Left ventricle myocardium inferior (tissue), 1 donor: ENCODE measurements at regions not wholly inside any gene's neighbourhood (a gene's known extent, or its start where the extent isn't known, plus 50 kb on each side); places are given as distances from the start of the nearest gene placed in this dataset.
"Not testable (repeated sequence)": the region's sequence is repeated elsewhere in the genome, so short reads cannot be mapped to it uniquely, and the experiment has no call there.

Experiments
- DNase-seq: peaks from one replicate; pipeline ENCODE4 v3.0.0-alpha.2; 2020
- H3K27ac ChIP-seq: fragments of 200-600 bp; replicated peaks from 2 replicates; pipeline ENCODE4 v1.8.0; 2021
- H3K27me3 ChIP-seq: fragments of 200-600 bp; 2 replicates; pipeline ENCODE4 v1.8.0; 2021; ENCODE audit warnings: low read depth
- H3K36me3 ChIP-seq: fragments of 200-600 bp; 2 replicates; pipeline ENCODE4 v1.8.0; 2021
- H3K4me1 ChIP-seq: fragments of 200-600 bp; 2 replicates; pipeline ENCODE4 v1.8.0; 2021
- H3K4me3 ChIP-seq: fragments of 200-600 bp; 2 replicates; pipeline ENCODE4 v1.8.0; 2021; ENCODE audit warnings: mild to moderate bottlenecking, moderate library complexity
- H3K9me3 ChIP-seq: fragments of 200-600 bp; replicated peaks from 2 replicates; pipeline ENCODE4 v1.8.0; 2021
- intact Hi-C: fragments of 100-400 bp; cut with micrococcal nuclease; formaldehyde crosslinking; loops from one replicate; pipeline ENCODE4 v1.11.0; 2022
- TF ChIP-seq, protein P1 (sequence below): fragments of 200-600 bp; IDR thresholded peaks from 2 replicates; pipeline ENCODE4 v1.8.0; 2021; ENCODE audit warnings: antibody characterized with exemption, mild to moderate bottlenecking, borderline replicate concordance
- donor health status: DM: no; HTN: yes; CAD: no; lungs with severe emphysema.

DNA sequence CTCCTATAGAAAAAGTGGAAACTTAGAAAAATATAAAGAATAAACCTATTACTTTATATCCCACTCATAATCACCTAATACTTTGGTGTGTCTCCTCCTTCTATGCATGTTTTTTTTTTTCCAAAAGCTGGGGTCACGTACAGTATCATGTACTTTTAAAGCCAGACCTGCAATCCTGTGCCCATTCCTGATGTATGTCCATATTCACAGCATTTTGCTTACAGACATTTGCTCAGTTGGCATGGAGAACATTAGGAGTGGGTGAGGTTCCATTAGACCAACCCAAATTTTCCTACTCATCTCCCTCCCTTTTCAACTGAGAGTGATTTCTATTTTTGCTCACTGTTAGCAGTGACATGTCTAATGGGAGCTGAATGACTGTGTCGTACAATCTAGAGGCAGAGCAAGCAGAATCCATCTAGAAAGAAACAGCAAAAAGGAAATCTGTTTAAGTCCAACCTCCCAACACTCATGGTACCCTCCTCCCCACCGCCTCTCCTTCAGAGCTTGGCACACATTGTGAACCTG lies 195.6 kb upstream of the KLF3 start:
- TF ChIP-seq, protein P1, sequence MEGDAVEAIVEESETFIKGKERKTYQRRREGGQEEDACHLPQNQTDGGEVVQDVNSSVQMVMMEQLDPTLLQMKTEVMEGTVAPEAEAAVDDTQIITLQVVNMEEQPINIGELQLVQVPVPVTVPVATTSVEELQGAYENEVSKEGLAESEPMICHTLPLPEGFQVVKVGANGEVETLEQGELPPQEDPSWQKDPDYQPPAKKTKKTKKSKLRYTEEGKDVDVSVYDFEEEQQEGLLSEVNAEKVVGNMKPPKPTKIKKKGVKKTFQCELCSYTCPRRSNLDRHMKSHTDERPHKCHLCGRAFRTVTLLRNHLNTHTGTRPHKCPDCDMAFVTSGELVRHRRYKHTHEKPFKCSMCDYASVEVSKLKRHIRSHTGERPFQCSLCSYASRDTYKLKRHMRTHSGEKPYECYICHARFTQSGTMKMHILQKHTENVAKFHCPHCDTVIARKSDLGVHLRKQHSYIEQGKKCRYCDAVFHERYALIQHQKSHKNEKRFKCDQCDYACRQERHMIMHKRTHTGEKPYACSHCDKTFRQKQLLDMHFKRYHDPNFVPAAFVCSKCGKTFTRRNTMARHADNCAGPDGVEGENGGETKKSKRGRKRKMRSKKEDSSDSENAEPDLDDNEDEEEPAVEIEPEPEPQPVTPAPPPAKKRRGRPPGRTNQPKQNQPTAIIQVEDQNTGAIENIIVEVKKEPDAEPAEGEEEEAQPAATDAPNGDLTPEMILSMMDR: no peak
- intact Hi-C loops: no loop called here
- H3K27ac ChIP-seq: no peak overlapping the region

GRCh38 chr4:38469410-38469809 lies 194.6 kb upstream of the KLF3 start:
- no peak for DNase-seq
- H3K27ac ChIP-seq: no peak overlapping the region
- H3K36me3 ChIP-seq: no peaks in the 10 kb centered on the region
- no peaks in the 10 kb centered on the region for H3K27me3 ChIP-seq
- no peak overlapping the region for H3K4me3 ChIP-seq
- H3K9me3 ChIP-seq: peaks cover 8% of the 10 kb centered on the region
- TF ChIP-seq, protein P1: no peak
- intact Hi-C loops: no loop called here
- H3K4me1 ChIP-seq: no peaks in the 10 kb centered on the region

More for the DNA sequence above, 195.6 kb upstream of the KLF3 start:
- H3K4me3 ChIP-seq: no peak overlapping the region
- no peaks in the 10 kb centered on the region for H3K4me1 ChIP-seq
- no peaks in the 10 kb centered on the region for H3K36me3 ChIP-seq
- DNase-seq: no peak
- peaks cover 8% of the 10 kb centered on the region for H3K9me3 ChIP-seq
- no peaks in the 10 kb centered on the region for H3K27me3 ChIP-seq

- TF ChIP-seq, protein P1: no peak
- Histone ChIP-seq H3K4me1 (no peaks in the 10 kb centered on the region), H3K4me3 (no peak overlapping the region), H3K27me3 (no peaks in the 10 kb centered on the region), H3K36me3 (no peaks in the 10 kb centered on the region), H3K9me3 (peaks cover 8% of the 10 kb centered on the region), H3K27ac (no peak overlapping the region)
- intact Hi-C loops: no loop called here
- DNase-seq: no peak
Measured at GRCh38 chr4:38470735-38471262, 193.2 kb upstream of the KLF3 start.

- H3K4me3 ChIP-seq: no peak overlapping the region
- H3K27ac ChIP-seq: no peak overlapping the region
- intact Hi-C loops: no loop called here
- no peaks in the 10 kb centered on the region for H3K9me3 ChIP-seq
- no peak for DNase-seq
- no peaks in the 10 kb centered on the region for H3K4me1 ChIP-seq
- H3K36me3 ChIP-seq: no peaks in the 10 kb centered on the region
- TF ChIP-seq, protein P1: no peak
- H3K27me3 ChIP-seq: no peaks in the 10 kb centered on the region
Measured at GRCh38 chr4:38482696-38483095, 181.3 kb upstream of the KLF3 start.

DNA sequence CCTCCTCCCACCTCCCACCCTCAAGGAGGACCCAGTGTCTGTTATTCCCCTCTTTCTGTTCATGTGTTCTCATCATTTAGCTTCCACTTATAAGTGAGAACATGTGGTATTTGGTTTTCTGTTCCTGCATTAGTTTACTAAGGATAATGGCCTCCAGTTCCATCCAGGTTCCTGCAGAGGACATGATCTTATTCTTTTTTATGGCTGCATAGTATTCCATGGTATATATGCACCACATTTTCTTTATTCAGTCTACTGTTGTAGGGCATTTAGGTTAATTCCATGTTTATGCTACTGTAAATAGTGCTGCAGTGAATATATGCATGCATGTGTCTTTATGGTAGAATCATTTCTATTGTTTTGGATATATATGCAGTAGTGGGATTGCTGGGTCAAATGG lies 180.4 kb upstream of the KLF3 start:
- H3K27me3 ChIP-seq, H3K4me1 ChIP-seq, intact Hi-C loops, H3K36me3 ChIP-seq, H3K27ac ChIP-seq, H3K9me3 ChIP-seq, DNase-seq, H3K4me3 ChIP-seq: not testable (repeated sequence)

DNA sequence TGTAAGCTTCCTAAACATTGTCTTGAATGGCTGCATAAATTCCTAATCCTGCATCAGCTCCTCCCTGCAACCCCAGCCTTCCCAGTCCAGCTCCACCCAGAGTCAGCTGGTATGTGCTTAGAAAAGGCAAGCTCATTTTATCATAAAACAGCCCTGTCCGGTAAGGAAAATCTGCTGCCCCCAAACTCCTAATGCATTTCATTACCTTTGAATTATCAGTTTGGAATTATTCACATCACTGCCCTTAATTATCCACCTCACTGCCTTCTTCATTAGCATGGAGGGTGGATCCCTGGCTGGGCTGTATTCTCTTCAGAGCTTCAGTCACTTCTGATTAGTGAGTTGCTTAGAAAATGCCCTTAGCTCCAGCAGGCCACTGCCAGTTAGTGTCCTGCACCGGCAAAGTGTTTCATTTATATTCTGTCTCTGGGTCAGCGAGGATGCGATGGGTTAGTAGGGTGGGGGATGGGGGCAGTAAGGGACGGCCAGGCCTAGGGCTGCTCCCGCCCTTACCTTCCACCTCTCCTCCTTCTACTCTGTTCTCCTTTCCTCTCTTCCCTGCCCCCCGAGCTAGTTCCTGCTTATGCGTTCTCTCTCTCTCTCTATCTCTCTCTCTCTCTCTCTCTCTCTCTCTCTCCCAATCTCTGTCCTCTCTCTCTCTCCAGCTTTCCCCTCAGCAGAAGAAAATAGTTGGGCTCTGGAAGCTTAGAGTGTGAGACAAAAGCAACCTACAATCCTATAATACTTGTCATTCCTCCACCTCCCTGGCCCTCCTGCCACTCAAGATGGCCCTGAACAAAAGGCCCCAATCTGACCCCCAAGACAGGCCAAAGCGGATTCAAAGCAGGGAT lies 174.8 kb upstream of the KLF3 start:
- intact Hi-C loops: no loop called here
- Histone ChIP-seq H3K36me3 (no peaks in the 10 kb centered on the region), H3K27ac (peak overlapping the region; percentile 60), H3K4me1 (peaks cover 24% of the 10 kb centered on the region), H3K9me3 (no peaks in the 10 kb centered on the region), H3K4me3 (no peak overlapping the region), H3K27me3 (no peaks in the 10 kb centered on the region)
- DNase-seq: no peak
- TF ChIP-seq, protein P1: no peak
